H1 (cell line): ENCODE measurements at regions not wholly inside any gene's neighbourhood (a gene's known extent, or its start where the extent isn't known, plus 50 kb on each side); places are given as distances from the start of the nearest gene placed in this dataset.

Experiments used
- CTCF ChIA-PET: fragments of 300-600 bp; sonication (Branson Sonifier 250); formaldehyde crosslinking; loops from one replicate; lab custom pipeline; 2021; ENCODE audit not compliant: partially characterized antibody; lab: Charles Lee
- POLR2A ChIA-PET: fragments of 300-600 bp; sonication (Branson Sonifier 250); formaldehyde crosslinking; loops from one replicate; lab custom pipeline; 2021; ENCODE audit warnings: inconsistent platforms; ENCODE audit not compliant: partially characterized antibody; lab: Charles Lee
- DNase-seq, 2 experiments: peaks; one replicate each; pipeline versions ENCODE4 v3.0.0 to v3.0.0-alpha.2; 2010 to 2022; ENCODE audit warnings: low spot score in 2 of 2, low read depth in 1 of 2, mixed read lengths in 1 of 2
- FAIRE-seq: peaks from 2 replicates; lab custom pipeline; 2011; peaks lifted over from hg19 to GRCh38; lab: Jason Lieb, UNC
- H2AFZ ChIP-seq: 2 replicates; pipeline ENCODE4 v1.8.1; 2012; ENCODE audit warnings: low read length, inconsistent platforms
- H2AK5ac ChIP-seq: 2 replicates; pipeline ENCODE4 v1.6.1; 2013; ENCODE audit warnings: low read depth, low read length
- H2BK120ac ChIP-seq: replicated peaks from 2 replicates; pipeline ENCODE3; 2013; ENCODE audit warnings: low read depth, low read length, inconsistent platforms
- H2BK12ac ChIP-seq: 2 replicates; pipeline ENCODE4 v1.6.1; 2013; ENCODE audit warnings: low read depth, low read length
- H2BK15ac ChIP-seq: 2 replicates; pipeline ENCODE4 v1.6.1; 2013; ENCODE audit warnings: low read length
- H2BK20ac ChIP-seq: 2 replicates; pipeline ENCODE4 v1.6.1; 2013; ENCODE audit warnings: low read length
- H2BK5ac ChIP-seq: 2 replicates; pipeline ENCODE4 v1.6.1; 2013; ENCODE audit warnings: low read depth, low read length
- H3K14ac ChIP-seq: 2 replicates; pipeline ENCODE4 v1.6.1; 2013; ENCODE audit warnings: inconsistent platforms; ENCODE audit not compliant: insufficient read length
- H3K18ac ChIP-seq: 2 replicates; pipeline ENCODE4 v1.6.1; 2013; ENCODE audit warnings: low read length; ENCODE audit errors: extremely low read depth
- H3K23ac ChIP-seq: 2 replicates; pipeline ENCODE4 v1.6.1; 2013; ENCODE audit warnings: inconsistent platforms; ENCODE audit not compliant: insufficient read length
- H3K23me2 ChIP-seq: 2 replicates; pipeline ENCODE4 v1.6.1; 2013; ENCODE audit warnings: low read depth, low read length
- H3K27ac ChIP-seq: 2 replicates; pipeline ENCODE4 v1.6.1; 2011; ENCODE audit warnings: low read depth, low read length, inconsistent platforms
- H3K27me3 ChIP-seq, 4 experiments: replicated peaks in 1 of 4; 1 replicate in 1 of 4; 2 replicates in 3 of 4; pipeline versions ENCODE4 v1.6.1 to v1.8.1; 2011 to 2013; ENCODE audit warnings: low read length in 3 of 4, mild to moderate bottlenecking in 3 of 4, inconsistent platforms in 2 of 4, mixed read lengths in 2 of 4, moderate library complexity in 1 of 4; ENCODE audit not compliant: control insufficient read depth in 3 of 4, insufficient read depth in 3 of 4; ENCODE audit errors: extremely low read depth in 1 of 4
- H3K36me3 ChIP-seq, 4 experiments: 2 replicates each; pipeline versions ENCODE4 v1.6.1 to v1.8.1; 2011 to 2013; ENCODE audit warnings: mild to moderate bottlenecking in 4 of 4, low read length in 3 of 4, moderate library complexity in 2 of 4, control low read depth in 1 of 4, inconsistent platforms in 1 of 4; ENCODE audit not compliant: insufficient read depth in 4 of 4, control insufficient read depth in 2 of 4
- H3K4ac ChIP-seq: replicated peaks from 2 replicates; pipeline ENCODE3; 2013; ENCODE audit warnings: low read length, low read depth, mixed read lengths, inconsistent platforms; ENCODE audit not compliant: insufficient read length
- H3K4me1 ChIP-seq, 4 experiments: replicated peaks in 1 of 4; 1 replicate in 1 of 4; 2 replicates in 3 of 4; pipeline versions ENCODE4 v1.6.1 to v1.8.1; 2011 to 2013; ENCODE audit warnings: low read length in 3 of 4, inconsistent platforms in 2 of 4, mixed read lengths in 1 of 4; ENCODE audit not compliant: insufficient read depth in 4 of 4, control insufficient read depth in 3 of 4
- H3K4me2 ChIP-seq, 2 experiments: 2 replicates each; pipeline versions ENCODE4 v1.6.1 to v1.8.1; 2011 to 2013; ENCODE audit warnings: low read depth in 2 of 2, low read length in 2 of 2, control low read depth in 1 of 2, inconsistent platforms in 1 of 2, mild to moderate bottlenecking in 1 of 2; ENCODE audit not compliant: insufficient read depth in 1 of 2
- H3K4me3 ChIP-seq, 4 experiments: fragments of 200-600, 300-600 bp in 1 of 4; sonication (generic), shearing (Covaris generic), sonication (Bioruptor Twin) in 1 of 4; 2 replicates each; pipeline versions ENCODE4 v1.5.1 to v1.8.1; 2011 to 2016; ENCODE audit warnings: low read length in 4 of 4, low read depth in 3 of 4, control low read depth in 2 of 4, inconsistent platforms in 2 of 4, mild to moderate bottlenecking in 2 of 4, mixed read lengths in 1 of 4, moderate library complexity in 1 of 4; ENCODE audit not compliant: insufficient read depth in 2 of 4; ENCODE audit errors: extremely low read depth in 1 of 4
- H3K56ac ChIP-seq: replicated peaks from 2 replicates; pipeline ENCODE3; 2013; ENCODE audit warnings: low read depth, mild to moderate bottlenecking, mixed read lengths, low read length, inconsistent platforms; ENCODE audit not compliant: insufficient read length
- H3K79me1 ChIP-seq: 2 replicates; pipeline ENCODE4 v1.6.1; 2013; ENCODE audit warnings: low read depth, low read length, control low read depth
- H3K79me2 ChIP-seq, 2 experiments: 2 replicates each; pipeline versions ENCODE4 v1.6.1 to v1.8.1; 2012 to 2013; ENCODE audit warnings: low read length in 2 of 2, mild to moderate bottlenecking in 2 of 2, inconsistent platforms in 1 of 2; ENCODE audit not compliant: insufficient read depth in 2 of 2, control insufficient read depth in 1 of 2
- H3K9ac ChIP-seq, 4 experiments: replicated peaks in 1 of 4; 1 replicate in 1 of 4; 2 replicates in 3 of 4; pipeline versions ENCODE4 v1.6.1 to v1.8.1; 2011 to 2013; ENCODE audit warnings: low read depth in 3 of 4, low read length in 3 of 4, control low read depth in 2 of 4, mild to moderate bottlenecking in 2 of 4, moderate library complexity in 2 of 4, inconsistent platforms in 1 of 4; ENCODE audit errors: extremely low read depth in 1 of 4
- H3K9me3 ChIP-seq, 2 experiments: 2 replicates each; pipeline versions ENCODE4 v1.6.1 to v1.8.1; 2012 to 2013; ENCODE audit warnings: mild to moderate bottlenecking in 2 of 2, moderate library complexity in 2 of 2, control low read depth in 1 of 2, inconsistent platforms in 1 of 2, low read depth in 1 of 2, low read length in 1 of 2, mixed read lengths in 1 of 2; ENCODE audit not compliant: insufficient read depth in 2 of 2
- H4K20me1 ChIP-seq, 2 experiments: replicated peaks in 1 of 2; 2 replicates each; pipeline versions ENCODE3 to v1.8.1; 2011 to 2013; ENCODE audit warnings: inconsistent platforms in 2 of 2, low read length in 2 of 2, mild to moderate bottlenecking in 1 of 2; ENCODE audit not compliant: insufficient read depth in 2 of 2, control insufficient read depth in 1 of 2
- H4K5ac ChIP-seq: 2 replicates; pipeline ENCODE4 v1.6.1; 2013; ENCODE audit warnings: low read length, low read depth, mixed read lengths, inconsistent platforms; ENCODE audit not compliant: insufficient read length
- H4K8ac ChIP-seq: 2 replicates; pipeline ENCODE4 v1.8.0; 2013; ENCODE audit warnings: mild to moderate bottlenecking, moderate library complexity, low read length, inconsistent platforms; ENCODE audit not compliant: insufficient read depth; ENCODE audit errors: extremely low read depth
- H4K91ac ChIP-seq: replicated peaks from 2 replicates; pipeline ENCODE3; 2013; ENCODE audit warnings: low read length, mixed read lengths, inconsistent platforms; ENCODE audit not compliant: insufficient read length
- CHD1 ChIP-seq: IDR thresholded peaks from 2 replicates; pipeline ENCODE4 v1.6.1; 2012; ENCODE audit warnings: low read depth, low read length, improper control_type of control experiment
- JUN ChIP-seq: IDR thresholded peaks from 2 replicates; pipeline ENCODE4 v1.6.1; 2011; ENCODE audit warnings: low read depth, mild to moderate bottlenecking, improper control_type of control experiment, low read length

GRCh38 chr14:97052001-97052400 lies 254.8 kb downstream of the VRK1 start:
- Histone ChIP-seq H2AFZ (no peak overlapping the region), H3K4me2 (no peak overlapping the region), H3K4me1 (peaks cover 0 to 3% (median 1%) of the 10 kb centered on the region in 4 experiments; a peak in 2 of 7 replicates), H2BK5ac (no peak overlapping the region), H3K18ac (no peak overlapping the region), H2BK20ac (0 out of 2 replicates have a peak overlapping the region, but pooled peaks have one; percentile 55), H3K79me1 (0 out of 2 replicates have a peak, but pooled peaks cover 2% of the 10 kb centered on the region), H4K5ac (no peak overlapping the region), H4K20me1 (no peaks in the 10 kb centered on the region), H3K27ac (no peak overlapping the region), H3K4ac (no peak overlapping the region), H3K9ac (no peak overlapping the region), H4K91ac (no peak overlapping the region), H3K36me3 (no peaks in the 10 kb centered on the region), H2BK15ac (no peak overlapping the region), H2BK120ac (no peak overlapping the region), H3K4me3 (no peak overlapping the region), H3K14ac (no peak overlapping the region), H3K9me3 (no peaks in the 10 kb centered on the region), H4K8ac (no peak overlapping the region), H3K27me3 (no peaks in the 10 kb centered on the region), H3K23me2 (peaks cover 4% of the 10 kb centered on the region), H3K23ac (peak overlapping the region; percentile 85), H3K79me2 (no peaks in the 10 kb centered on the region), H2BK12ac (no peak overlapping the region), H3K56ac (peak overlapping the region; percentile 66), H2AK5ac (peak overlapping the region; percentile 93; the same call in 1 of the 2 replicates)
- ChIA-PET CTCF (interaction anchor here (1.1 kb wide), 1 partner anchor 120 kb away, joined by 3 read pairs; no protein-coding TSS in a partner anchor), POLR2A (no interaction called here)
- DNase-seq (no peak), FAIRE-seq (no peak)
- TF ChIP-seq CHD1 = no peak
- no peak for TF ChIP-seq JUN
